HUES6 (cell line): ENCODE measurements at regions not wholly inside any gene's neighbourhood (a gene's known extent, or its start where the extent isn't known, plus 50 kb on each side); places are given as distances from the start of the nearest gene placed in this dataset.

ENCODE experiments used
- H3K27ac ChIP-seq: 2 replicates; pipeline ENCODE4 v1.7.0; 2013; ENCODE audit warnings: low read depth, mild to moderate bottlenecking, low read length, inconsistent platforms
- H3K27me3 ChIP-seq: 2 replicates; pipeline ENCODE4 v1.6.1; 2013; ENCODE audit warnings: low read length; ENCODE audit not compliant: control insufficient read depth, insufficient read depth
- H3K36me3 ChIP-seq: 2 replicates; pipeline ENCODE4 v1.6.1; 2013; ENCODE audit warnings: low read length; ENCODE audit not compliant: control insufficient read depth, insufficient read depth
- H3K4me1 ChIP-seq: 2 replicates; pipeline ENCODE4 v1.6.1; 2013; ENCODE audit warnings: low read length; ENCODE audit not compliant: control insufficient read depth, insufficient read depth
- H3K4me3 ChIP-seq: 2 replicates; pipeline ENCODE4 v1.5.1; 2013; ENCODE audit warnings: low read depth, low read length
- H3K9ac ChIP-seq: one replicate; pipeline ENCODE4 v1.6.1; 2013; ENCODE audit warnings: mild to moderate bottlenecking, low read length
- H3K9me3 ChIP-seq: 2 replicates; pipeline ENCODE4 v1.6.1; 2013; ENCODE audit warnings: low read depth, low read length; ENCODE audit not compliant: control insufficient read depth, insufficient read depth

DNA sequence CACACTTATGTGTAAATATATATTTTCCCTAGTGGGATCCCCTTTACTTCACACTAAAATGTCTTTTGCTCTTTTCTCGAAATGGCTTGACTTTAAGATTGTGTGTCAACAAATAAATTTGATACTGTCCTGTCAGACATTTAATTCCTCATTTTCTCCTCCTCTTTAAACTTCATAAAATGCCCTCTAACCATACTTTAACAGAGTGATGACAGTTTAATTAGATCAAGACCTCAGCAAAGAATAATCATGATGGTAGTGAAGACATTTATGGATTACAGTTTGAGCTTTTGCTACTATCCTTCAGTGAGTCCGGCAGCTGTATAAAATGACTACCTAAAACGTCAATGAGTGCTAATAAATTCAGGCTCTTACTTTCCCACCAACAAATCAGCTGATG lies 113.1 kb upstream of the ADGRL3 start:
- Histone ChIP-seq H3K9me3 (no peaks in the 10 kb centered on the region), H3K27me3 (no peaks in the 10 kb centered on the region), H3K9ac (no peak overlapping the region), H3K4me3 (no peak overlapping the region), H3K36me3 (no peaks in the 10 kb centered on the region), H3K27ac (no peak overlapping the region), H3K4me1 (no peaks in the 10 kb centered on the region)

GRCh38 chr4:61094854-61095598 lies 105.1 kb upstream of the ADGRL3 start:
- H3K27me3 ChIP-seq: no peaks in the 10 kb centered on the region

GRCh38 chr4:61128682-61129081 lies 71.4 kb upstream of the ADGRL3 start:
- no peak overlapping the region for H3K4me3 ChIP-seq
- H3K36me3 ChIP-seq: no peaks in the 10 kb centered on the region
- peaks cover 6% of the 10 kb centered on the region for H3K4me1 ChIP-seq
- no peak overlapping the region for H3K27ac ChIP-seq
- H3K27me3 ChIP-seq: no peaks in the 10 kb centered on the region
- H3K9ac ChIP-seq: no peak overlapping the region
- no peaks in the 10 kb centered on the region for H3K9me3 ChIP-seq

More at GRCh38 chr4:61094854-61095598, 105.1 kb upstream of the ADGRL3 start:
- H3K4me1 ChIP-seq: no peaks in the 10 kb centered on the region
- no peak overlapping the region for H3K27ac ChIP-seq
- no peaks in the 10 kb centered on the region for H3K9me3 ChIP-seq
- H3K9ac ChIP-seq: no peak overlapping the region
- no peaks in the 10 kb centered on the region for H3K36me3 ChIP-seq
- no peak overlapping the region for H3K4me3 ChIP-seq

DNA sequence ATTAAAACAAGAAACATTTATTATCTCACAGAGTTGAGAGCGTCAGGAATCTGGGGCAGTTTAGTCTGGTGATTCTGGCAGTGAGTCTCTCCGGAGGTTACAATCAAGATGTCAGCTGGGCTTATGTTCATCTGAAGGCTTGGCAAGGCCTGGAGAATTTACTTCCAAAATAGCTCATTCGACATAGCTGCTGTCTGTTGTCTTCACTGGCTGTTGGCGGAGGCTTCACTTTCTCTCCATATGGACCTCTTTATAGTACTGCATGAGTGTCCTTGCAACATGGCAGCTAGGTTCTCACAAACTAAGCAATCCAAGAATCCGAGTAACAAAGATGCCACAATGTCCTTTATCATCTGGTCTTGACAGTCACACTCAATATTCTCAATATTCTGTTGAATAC lies 70.2 kb upstream of the ADGRL3 start:
- H3K9ac ChIP-seq: no peak overlapping the region
- H3K4me3 ChIP-seq: no peak overlapping the region
- H3K36me3 ChIP-seq: no peaks in the 10 kb centered on the region
- no peaks in the 10 kb centered on the region for H3K27me3 ChIP-seq
- H3K27ac ChIP-seq: no peak overlapping the region
- H3K9me3 ChIP-seq: no peaks in the 10 kb centered on the region
- peaks cover 4% of the 10 kb centered on the region for H3K4me1 ChIP-seq

DNA sequence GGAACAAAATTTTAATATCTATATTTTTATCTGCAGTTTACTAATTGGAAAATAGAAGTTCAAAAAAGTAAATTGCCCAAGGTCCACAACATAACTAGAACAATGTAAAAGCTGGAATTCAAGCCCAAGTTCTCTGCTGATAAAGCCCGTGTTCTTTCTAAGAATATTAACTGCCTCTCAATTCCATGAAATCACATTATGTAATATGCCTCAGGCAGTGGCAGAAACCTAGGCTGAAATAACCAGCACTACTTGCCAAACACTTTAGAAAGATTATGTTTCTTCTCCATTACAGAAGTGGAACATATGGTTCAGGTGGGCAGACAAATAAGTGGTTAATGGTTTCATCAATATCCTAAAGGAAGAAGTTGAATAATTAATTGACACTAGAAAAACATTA lies 56.7 kb upstream of the ADGRL3 start:
- H3K4me3 ChIP-seq: no peak overlapping the region
- H3K36me3 ChIP-seq: no peaks in the 10 kb centered on the region
- no peaks in the 10 kb centered on the region for H3K9me3 ChIP-seq
- no peak overlapping the region for H3K9ac ChIP-seq
- no peaks in the 10 kb centered on the region for H3K4me1 ChIP-seq
- H3K27me3 ChIP-seq: no peaks in the 10 kb centered on the region
- no peak overlapping the region for H3K27ac ChIP-seq

DNA sequence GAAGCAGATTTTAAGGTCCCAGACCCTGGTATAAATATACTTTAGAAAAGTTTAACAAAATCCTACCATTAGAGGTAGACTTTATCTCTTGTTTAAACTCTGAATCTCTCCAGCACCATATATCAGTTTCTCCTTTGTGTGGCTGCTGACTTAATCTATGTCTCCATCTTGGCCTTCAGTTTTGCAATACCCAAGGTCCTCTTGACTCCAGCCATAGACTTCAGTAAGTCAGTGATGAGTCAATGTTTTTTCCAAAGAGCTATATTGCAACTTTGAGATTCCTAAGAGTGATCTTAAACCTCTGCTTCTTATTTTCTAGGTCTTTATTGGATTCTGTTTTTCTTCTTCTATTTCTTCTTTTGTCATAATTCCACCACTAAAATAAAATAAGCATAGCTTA lies 50.8 kb upstream of the ADGRL3 start:
- H3K27ac ChIP-seq: no peak overlapping the region
- H3K9me3 ChIP-seq: no peaks in the 10 kb centered on the region
- 0 out of 2 replicates have a peak, but pooled peaks cover 4% of the 10 kb centered on the region for H3K4me1 ChIP-seq
- H3K27me3 ChIP-seq: no peaks in the 10 kb centered on the region
- no peak overlapping the region for H3K9ac ChIP-seq
- H3K4me3 ChIP-seq: no peak overlapping the region
- no peaks in the 10 kb centered on the region for H3K36me3 ChIP-seq
